ENCODE measurements at regions not wholly inside any gene's neighbourhood (a gene's known extent, or its start where the extent isn't known, plus 50 kb on each side); places are given as distances from the start of the nearest gene placed in this dataset.

GRCh38 chr4:22573198-22573597, 57.3 kb upstream of the ADGRA3 start:
- TF ChIP-seq CTCF (IDR thresholded peaks at IDR 0.05; ENCODE audit: control extremely low read depth, extremely low read depth) = no peak
- Histone ChIP-seq H3K4me3 (no peak overlapping the region), H3K27me3 (ENCODE audit: control insufficient read depth in 3 of 3, insufficient read depth in 3 of 3, low read length in 2 of 3) (no peaks in the 10 kb centered on the region), H3K9me3 (ENCODE audit: control insufficient read depth in 4 of 4, insufficient read depth in 3 of 4, low read length in 3 of 4) (peaks cover 0 to 4% (median 0%) of the 10 kb centered on the region in 4 donors), H3K4me1 (ENCODE audit: control insufficient read depth in 5 of 5, insufficient read depth in 5 of 5, low read length in 5 of 5) (peaks cover 0 to 18% (median 2%) of the 10 kb centered on the region in 5 donors), H3K36me3 (ENCODE audit: control insufficient read depth in 4 of 4, insufficient read depth in 4 of 4, low read length in 4 of 4) (no peaks in the 10 kb centered on the region), H3K27ac (ENCODE audit: low read depth in 1 of 2, low read length in 1 of 2) (no peak overlapping the region), H3K9ac (ENCODE audit: insufficient read depth in 1 of 2, low read length in 2 of 2) (no peak overlapping the region)
- DNase-seq = peak; percentile 90 to 95 (median 94)
- 46 to 53% methylated on average over 2 of the region's 2 CpGs for WGBS, 2 donors
- ATAC-seq (ENCODE audit: insufficient read depth, low FRiP score) = no peak

- no peaks in the 10 kb centered on the region for H3K27me3 ChIP-seq (ENCODE audit: control insufficient read depth in 3 of 3, insufficient read depth in 3 of 3, low read length in 2 of 3)
- DNase-seq = peak in 1 of 3 donors; percentile 64
- H3K9me3 ChIP-seq (ENCODE audit: control insufficient read depth in 4 of 4, insufficient read depth in 3 of 4, low read length in 3 of 4) = peaks cover 0 to 4% (median 0%) of the 10 kb centered on the region in 4 donors
- no peak overlapping the region for H3K27ac ChIP-seq (ENCODE audit: low read depth in 1 of 2, low read length in 1 of 2)
- no peaks in the 10 kb centered on the region for H3K36me3 ChIP-seq (ENCODE audit: control insufficient read depth in 4 of 4, insufficient read depth in 4 of 4, low read length in 4 of 4)
- WGBS, 2 donors = 52 to 78% methylated on average over 1 of the region's 1 CpG
- no peak for TF ChIP-seq CTCF (IDR thresholded peaks at IDR 0.05; ENCODE audit: control extremely low read depth, extremely low read depth)
- H3K4me3 ChIP-seq = no peak overlapping the region
- ATAC-seq (ENCODE audit: insufficient read depth, low FRiP score) = no peak
- no peak overlapping the region for H3K9ac ChIP-seq (ENCODE audit: insufficient read depth in 1 of 2, low read length in 2 of 2)
- H3K4me1 ChIP-seq (ENCODE audit: control insufficient read depth in 5 of 5, insufficient read depth in 5 of 5, low read length in 5 of 5) = peaks cover 0 to 18% (median 2%) of the 10 kb centered on the region in 5 donors
Observed at GRCh38 chr4:22573641-22574040, 57.8 kb upstream of the ADGRA3 start.

- TF ChIP-seq CTCF (IDR thresholded peaks at IDR 0.05; ENCODE audit: control extremely low read depth, extremely low read depth) = no peak
- no peak overlapping the region for H3K4me3 ChIP-seq
- ATAC-seq (ENCODE audit: insufficient read depth, low FRiP score) (no peak), DNase-seq (no peak)
- WGBS, 2 donors = 83 to 91% methylated on average over 3 of the region's 3 CpGs
- peaks cover 0 to 4% (median 0%) of the 10 kb centered on the region in 4 donors for H3K9me3 ChIP-seq (ENCODE audit: control insufficient read depth in 4 of 4, insufficient read depth in 3 of 4, low read length in 3 of 4)
- H3K4me1 ChIP-seq (ENCODE audit: control insufficient read depth in 5 of 5, insufficient read depth in 5 of 5, low read length in 5 of 5) = peaks cover 0 to 18% (median 2%) of the 10 kb centered on the region in 5 donors
- no peaks in the 10 kb centered on the region for H3K36me3 ChIP-seq (ENCODE audit: control insufficient read depth in 4 of 4, insufficient read depth in 4 of 4, low read length in 4 of 4)
- H3K9ac ChIP-seq (ENCODE audit: insufficient read depth in 1 of 2, low read length in 2 of 2) = no peak overlapping the region
- no peak overlapping the region for H3K27ac ChIP-seq (ENCODE audit: low read depth in 1 of 2, low read length in 1 of 2)
- no peaks in the 10 kb centered on the region for H3K27me3 ChIP-seq (ENCODE audit: control insufficient read depth in 3 of 3, insufficient read depth in 3 of 3, low read length in 2 of 3)
Observed at GRCh38 chr4:22574424-22574823, 58.6 kb upstream of the ADGRA3 start.

- Histone ChIP-seq H3K9ac (ENCODE audit: insufficient read depth in 1 of 2, low read length in 2 of 2) (no peak overlapping the region), H3K4me1 (ENCODE audit: control insufficient read depth in 5 of 5, insufficient read depth in 5 of 5, low read length in 5 of 5) (peaks cover 0 to 18% (median 2%) of the 10 kb centered on the region in 5 donors), H3K9me3 (ENCODE audit: control insufficient read depth in 4 of 4, insufficient read depth in 3 of 4, low read length in 3 of 4) (peaks cover 0 to 4% (median 0%) of the 10 kb centered on the region in 4 donors), H3K36me3 (ENCODE audit: control insufficient read depth in 4 of 4, insufficient read depth in 4 of 4, low read length in 4 of 4) (no peaks in the 10 kb centered on the region), H3K4me3 (no peak overlapping the region), H3K27ac (ENCODE audit: low read depth in 1 of 2, low read length in 1 of 2) (no peak overlapping the region), H3K27me3 (ENCODE audit: control insufficient read depth in 3 of 3, insufficient read depth in 3 of 3, low read length in 2 of 3) (no peaks in the 10 kb centered on the region)
- ATAC-seq (ENCODE audit: insufficient read depth, low FRiP score) = no peak
- no peak for TF ChIP-seq CTCF (IDR thresholded peaks at IDR 0.05; ENCODE audit: control extremely low read depth, extremely low read depth)
- DNase-seq = no peak
- 88 to 90% methylated on average over 1 of the region's 1 CpG for WGBS, 2 donors
Observed at GRCh38 chr4:22574880-22575279, 59.0 kb upstream of the ADGRA3 start.

All from lung (tissue), 11 donors.